AG04450 (cell line): ENCODE measurements at regions not wholly inside any gene's neighbourhood (a gene's known extent, or its start where the extent isn't known, plus 50 kb on each side); places are given as distances from the start of the nearest gene placed in this dataset.

Experiments
- CTCF ChIA-PET: fragments of 300-600, 350-600 bp; formaldehyde crosslinking; extraction: SDS; loops from one replicate; lab custom pipeline; 2022; ENCODE audit warnings: antibody characterized with exemption, inconsistent platforms; lab: Charles Lee
- POLR2A ChIA-PET: fragments of 350-600 bp; formaldehyde crosslinking; extraction: SDS; loops from one replicate; lab custom pipeline; 2021; ENCODE audit warnings: antibody characterized with exemption, inconsistent platforms; lab: Yijun Ruan, JAX
- DNase-seq: peaks from one replicate; pipeline ENCODE4 v3.0.0-alpha.2; 2011; ENCODE audit warnings: low read depth, low spot score
- H3K27ac ChIP-seq: one replicate; pipeline ENCODE4 v1.5.1; 2012; ENCODE audit warnings: low read depth, low read length, control low read depth
- H3K27me3 ChIP-seq: one replicate; pipeline ENCODE4 v1.6.0; 2012; ENCODE audit warnings: low read length; ENCODE audit not compliant: control insufficient read depth, insufficient read depth
- H3K4me3 ChIP-seq: 2 replicates; pipeline ENCODE4 v1.5.1; 2011; ENCODE audit warnings: mild to moderate bottlenecking, low read depth, low read length, control low read depth
- H3K9me3 ChIP-seq: 2 replicates; pipeline ENCODE4 v1.5.1; 2012; ENCODE audit warnings: low read length; ENCODE audit not compliant: control insufficient read depth, insufficient read depth
- TF ChIP-seq, protein P1 (sequence below): IDR thresholded peaks from 2 replicates; pipeline ENCODE4 v1.5.1; 2011; ENCODE audit warnings: low read depth, low read length, control low read depth, inconsistent platforms

DNA sequence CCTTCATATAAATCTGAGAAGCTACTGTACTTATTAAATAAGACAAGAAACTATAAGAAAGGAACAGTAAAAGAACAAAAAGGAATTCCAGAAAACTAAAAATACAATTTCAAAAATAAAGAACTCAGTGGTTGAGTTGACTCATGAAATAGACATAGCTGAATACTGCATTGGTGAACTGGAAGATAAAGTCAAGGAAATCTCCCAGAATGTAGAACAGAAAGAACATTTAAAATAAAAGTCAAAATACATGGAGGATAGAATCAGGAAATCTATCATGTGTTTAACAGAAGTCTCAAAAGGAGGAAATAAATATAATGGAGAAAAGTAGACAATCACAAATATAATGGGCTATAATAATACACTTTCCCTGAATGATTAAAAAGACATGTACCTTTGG lies 136.4 kb upstream of the PMFBP1 start:
- CTCF ChIA-PET, result no interaction called here
- no peak overlapping the region for H3K4me3 ChIP-seq
- H3K27ac ChIP-seq, result no peak overlapping the region
- POLR2A ChIA-PET, result no interaction called here
- H3K9me3 ChIP-seq, result no peaks in the 10 kb centered on the region
- no peaks in the 10 kb centered on the region for H3K27me3 ChIP-seq
- TF ChIP-seq, protein P1, sequence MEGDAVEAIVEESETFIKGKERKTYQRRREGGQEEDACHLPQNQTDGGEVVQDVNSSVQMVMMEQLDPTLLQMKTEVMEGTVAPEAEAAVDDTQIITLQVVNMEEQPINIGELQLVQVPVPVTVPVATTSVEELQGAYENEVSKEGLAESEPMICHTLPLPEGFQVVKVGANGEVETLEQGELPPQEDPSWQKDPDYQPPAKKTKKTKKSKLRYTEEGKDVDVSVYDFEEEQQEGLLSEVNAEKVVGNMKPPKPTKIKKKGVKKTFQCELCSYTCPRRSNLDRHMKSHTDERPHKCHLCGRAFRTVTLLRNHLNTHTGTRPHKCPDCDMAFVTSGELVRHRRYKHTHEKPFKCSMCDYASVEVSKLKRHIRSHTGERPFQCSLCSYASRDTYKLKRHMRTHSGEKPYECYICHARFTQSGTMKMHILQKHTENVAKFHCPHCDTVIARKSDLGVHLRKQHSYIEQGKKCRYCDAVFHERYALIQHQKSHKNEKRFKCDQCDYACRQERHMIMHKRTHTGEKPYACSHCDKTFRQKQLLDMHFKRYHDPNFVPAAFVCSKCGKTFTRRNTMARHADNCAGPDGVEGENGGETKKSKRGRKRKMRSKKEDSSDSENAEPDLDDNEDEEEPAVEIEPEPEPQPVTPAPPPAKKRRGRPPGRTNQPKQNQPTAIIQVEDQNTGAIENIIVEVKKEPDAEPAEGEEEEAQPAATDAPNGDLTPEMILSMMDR, result no peak
- DNase-seq, result no peak

DNA sequence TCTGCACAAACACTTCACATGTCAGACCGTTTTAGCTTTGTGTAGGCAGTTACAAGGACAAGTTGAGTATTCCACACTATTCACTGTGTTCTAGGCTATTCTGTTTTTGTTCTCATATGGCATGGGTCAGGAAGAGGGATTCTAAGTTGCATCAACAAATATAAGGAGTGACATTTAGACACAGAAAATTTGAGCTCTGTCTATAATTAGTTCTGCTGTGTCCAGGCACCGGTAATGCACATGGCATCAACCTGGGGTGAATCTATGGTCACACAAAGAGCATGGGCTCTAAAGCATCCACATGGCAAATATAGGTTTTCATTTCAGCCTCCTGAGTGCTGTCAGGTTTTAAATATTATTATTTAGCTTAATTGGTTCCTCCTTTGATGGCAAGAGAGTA lies 130.4 kb upstream of the PMFBP1 start:
- TF ChIP-seq, protein P1, result no peak
- Histone ChIP-seq H3K27me3 (no peaks in the 10 kb centered on the region), H3K9me3 (no peaks in the 10 kb centered on the region), H3K4me3 (no peak overlapping the region), H3K27ac (no peak overlapping the region)
- DNase-seq, result no peak
- ChIA-PET POLR2A (no interaction called here), CTCF (no interaction called here)

DNA sequence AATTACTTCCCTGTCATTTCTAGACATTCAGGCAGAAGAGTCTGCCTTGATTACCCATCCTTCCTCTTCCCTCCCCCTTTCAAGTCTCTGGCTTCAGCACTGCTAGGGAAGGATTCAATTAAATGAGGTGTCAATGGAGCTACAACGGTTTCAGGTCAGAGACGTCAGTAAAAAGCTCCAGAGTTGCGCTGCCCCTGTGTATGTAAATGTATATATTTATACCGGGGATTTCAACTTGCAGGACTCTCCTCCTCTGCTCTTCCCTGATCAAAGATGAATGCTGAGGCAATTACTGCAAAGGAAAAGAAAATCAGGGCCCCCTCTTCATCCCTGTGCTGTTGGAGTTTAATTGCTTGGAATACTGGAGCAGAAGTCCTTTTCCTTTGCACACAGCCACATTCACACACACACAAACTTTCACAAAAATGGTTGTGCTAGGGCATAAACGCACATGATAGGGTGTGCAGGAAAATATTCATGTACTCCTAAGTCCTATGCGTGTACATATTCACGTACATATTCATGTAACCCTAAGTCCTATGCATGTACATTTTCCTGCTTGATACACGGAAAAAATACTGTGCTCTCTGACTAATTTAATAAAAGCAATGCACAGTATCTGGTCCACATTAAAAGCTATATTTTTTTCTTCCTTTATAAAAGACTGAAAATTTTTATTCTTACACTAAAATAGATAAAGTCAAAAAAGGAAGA lies 129.7 kb upstream of the PMFBP1 start:
- H3K9me3 ChIP-seq, result no peaks in the 10 kb centered on the region
- POLR2A ChIA-PET, result no interaction called here
- H3K27ac ChIP-seq, result no peak overlapping the region
- no peak for DNase-seq
- CTCF ChIA-PET, result interaction anchor here (1.3 kb wide), 1 partner anchor 99 kb away, joined by 3 read pairs; no protein-coding TSS in a partner anchor
- TF ChIP-seq, protein P1, result no peak
- no peaks in the 10 kb centered on the region for H3K27me3 ChIP-seq
- H3K4me3 ChIP-seq, result no peak overlapping the region

DNA sequence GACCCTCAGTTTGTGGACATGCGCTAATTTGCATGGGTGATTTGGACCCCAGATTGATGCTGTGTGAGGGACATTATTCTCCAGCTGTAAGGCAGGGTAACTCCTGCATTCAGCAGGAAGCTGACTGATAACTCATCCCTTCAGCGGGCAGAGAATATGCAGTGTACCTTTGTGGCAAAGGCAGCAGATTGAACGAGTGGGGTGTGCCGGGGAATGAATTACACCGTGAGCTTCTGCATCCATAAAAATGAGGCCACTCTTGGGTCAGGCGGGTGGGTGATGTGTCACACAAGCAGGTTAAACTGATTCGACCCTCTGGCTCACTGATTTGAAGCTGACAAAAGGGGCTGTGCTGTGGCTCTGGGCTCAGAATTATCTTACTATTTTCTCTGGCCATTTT lies 128.9 kb upstream of the PMFBP1 start:
- ChIA-PET CTCF (interaction anchor here (1.3 kb wide), 1 partner anchor 100 kb away, joined by 3 read pairs; no protein-coding TSS in a partner anchor), POLR2A (no interaction called here)
- no peak for DNase-seq

GRCh38 chr16:72299684-72300243 lies 127.8 kb upstream of the PMFBP1 start:
- Histone ChIP-seq H3K27ac (no peak overlapping the region), H3K9me3 (no peaks in the 10 kb centered on the region), H3K4me3 (no peak overlapping the region), H3K27me3 (no peaks in the 10 kb centered on the region)
- TF ChIP-seq, protein P1, result no peak
- ChIA-PET CTCF (no interaction called here), POLR2A (interaction anchor here (0.6 kb wide), 1 partner anchor 185 kb away, joined by 5 read pairs; no protein-coding TSS in a partner anchor)
- DNase-seq, result no peak

More for the DNA sequence above, 128.9 kb upstream of the PMFBP1 start:
- H3K4me3 ChIP-seq, result no peak overlapping the region
- TF ChIP-seq, protein P1, result no peak
- no peaks in the 10 kb centered on the region for H3K27me3 ChIP-seq
- no peaks in the 10 kb centered on the region for H3K9me3 ChIP-seq
- H3K27ac ChIP-seq, result no peak overlapping the region
